HG02943 (cell line): ENCODE measurements at regions not wholly inside any gene's neighbourhood (a gene's known extent, or its start where the extent isn't known, plus 50 kb on each side); places are given as distances from the start of the nearest gene placed in this dataset.
"Not testable (repeated sequence)": the region's sequence is repeated elsewhere in the genome, so short reads cannot be mapped to it uniquely, and the experiment has no call there.

Experiments
- ATAC-seq: cut with Tn5 transposase; IDR thresholded peaks from one replicate; pipeline ENCODE4 v1.9.1; 2021; ENCODE audit warnings: mild to moderate bottlenecking, low read depth, moderate library complexity; ENCODE audit not compliant: unreplicated experiment

GRCh38 chr3:80405618-80406017 is 637.8 kb upstream of the ROBO1 start:
- no peak for ATAC-seq

GRCh38 chr3:80395023-80395422 is 627.2 kb upstream of the ROBO1 start:
- ATAC-seq: no peak

GRCh38 chr3:80391573-80391972 is 623.8 kb upstream of the ROBO1 start:
- no peak for ATAC-seq

GRCh38 chr3:80384811-80385210 is 617.0 kb upstream of the ROBO1 start:
- ATAC-seq: no peak

GRCh38 chr3:80374423-80374822 is 606.6 kb upstream of the ROBO1 start:
- ATAC-seq: no peak

GRCh38 chr3:80368616-80369015 is 600.8 kb upstream of the ROBO1 start:
- ATAC-seq: no peak

GRCh38 chr3:80366808-80367548 is 599.2 kb upstream of the ROBO1 start:
- no peak for ATAC-seq

GRCh38 chr3:80357761-80358160 is 590.0 kb upstream of the ROBO1 start:
- no peak for ATAC-seq

GRCh38 chr3:80355144-80355543 is 587.3 kb upstream of the ROBO1 start:
- ATAC-seq: no peak

GRCh38 chr3:80351201-80351600 is 583.4 kb upstream of the ROBO1 start:
- no peak for ATAC-seq

GRCh38 chr3:80350771-80351170 is 583.0 kb upstream of the ROBO1 start:
- ATAC-seq: no peak

- no peak for ATAC-seq
Observed at GRCh38 chr3:80338366-80338765, 570.6 kb upstream of the ROBO1 start.

- no peak for ATAC-seq
Observed at GRCh38 chr3:80334534-80334933, 566.7 kb upstream of the ROBO1 start.

GRCh38 chr3:80331494-80332170 is 563.8 kb upstream of the ROBO1 start:
- no peak for ATAC-seq

GRCh38 chr3:80314541-80314940 is 546.7 kb upstream of the ROBO1 start:
- ATAC-seq: not testable (repeated sequence)

- ATAC-seq: no peak
Observed at GRCh38 chr3:80308637-80309036, 540.8 kb upstream of the ROBO1 start.

- no peak for ATAC-seq
Observed at GRCh38 chr3:80307844-80308243, 540.0 kb upstream of the ROBO1 start.

- ATAC-seq: no peak
Observed at GRCh38 chr3:80297720-80298119, 529.9 kb upstream of the ROBO1 start.

- no peak for ATAC-seq
Observed at GRCh38 chr3:80285388-80285787, 517.6 kb upstream of the ROBO1 start.

GRCh38 chr3:80283783-80284182 is 516.0 kb upstream of the ROBO1 start:
- ATAC-seq: no peak

- no peak for ATAC-seq
Observed at GRCh38 chr3:80278056-80278455, 510.3 kb upstream of the ROBO1 start.

- no peak for ATAC-seq
Observed at GRCh38 chr3:80275120-80275519, 507.3 kb upstream of the ROBO1 start.
